Activated naive CD8-positive, alpha-beta T cell treated with anti-CD3 and anti-CD28 coated beads, Interleukin-2, amount 10 ng/mL, durations not matched to agents 7 days and 5 days (primary cell): ENCODE measurements at regions not wholly inside any gene's neighbourhood (a gene's known extent, or its start where the extent isn't known, plus 50 kb on each side); places are given as distances from the start of the nearest gene placed in this dataset.

Experiments
- ATAC-seq: fragments of 150-1000 bp; cut with Tn5 transposase; one replicate; pipeline ENCODE4 v1.10.0; 2021; ENCODE audit warnings: low read depth, moderate library complexity
- POLR2A ChIA-PET: fragments of 350-600 bp; sonication (Branson Sonifier 250); formaldehyde crosslinking; loops from one replicate; lab custom pipeline; 2021; ENCODE audit warnings: antibody characterized with exemption; lab: Charles Lee
- DNase-seq: peaks from one replicate; pipeline ENCODE4 v3.0.0; 2021
- H3K27ac Mint-ChIP-seq: one replicate; pipeline ENCODE4 v1.8.0; 2022; ENCODE audit warnings: mild to moderate bottlenecking, mixed read lengths
- H3K27me3 Mint-ChIP-seq: one replicate; pipeline ENCODE4 v1.8.0; 2022; ENCODE audit warnings: mild to moderate bottlenecking, moderate library complexity, mixed read lengths
- H3K36me3 Mint-ChIP-seq: one replicate; pipeline ENCODE4 v1.8.0; 2021; ENCODE audit warnings: mild to moderate bottlenecking, mixed read lengths
- H3K4me1 Mint-ChIP-seq: one replicate; pipeline ENCODE4 v1.8.0; 2021; ENCODE audit warnings: mixed read lengths
- H3K4me3 Mint-ChIP-seq: one replicate; pipeline ENCODE4 v1.8.0; 2022; ENCODE audit warnings: mild to moderate bottlenecking, moderate library complexity, mixed read lengths
- H3K9me3 Mint-ChIP-seq: one replicate; pipeline ENCODE4 v1.8.0; 2021; ENCODE audit warnings: mixed read lengths

- Mint-ChIP-seq H3K27me3 (no peaks in the 10 kb centered on the region), H3K36me3 (no peaks in the 10 kb centered on the region), H3K4me1 (no peaks in the 10 kb centered on the region), H3K9me3 (no peaks in the 10 kb centered on the region), H3K27ac (no peak overlapping the region), H3K4me3 (no peak overlapping the region)
- POLR2A ChIA-PET, result no interaction called here
- ATAC-seq (no peak), DNase-seq (no peak)
These were observed 298.6 kb upstream of the PPFIA2 start for GRCh38 chr12:82057770-82058169.

- Mint-ChIP-seq H3K4me3 (no peak overlapping the region), H3K27me3 (no peaks in the 10 kb centered on the region), H3K4me1 (no peaks in the 10 kb centered on the region), H3K27ac (no peak overlapping the region), H3K36me3 (no peaks in the 10 kb centered on the region), H3K9me3 (no peaks in the 10 kb centered on the region)
- ATAC-seq (no peak), DNase-seq (no peak)
- POLR2A ChIA-PET, result no interaction called here
These were observed 296.2 kb upstream of the PPFIA2 start for GRCh38 chr12:82055391-82055790.

GRCh38 chr12:82054566-82054965 lies 295.4 kb upstream of the PPFIA2 start:
- DNase-seq (no peak), ATAC-seq (no peak)
- peaks cover 3% of the 10 kb centered on the region for H3K9me3 Mint-ChIP-seq
- H3K27ac Mint-ChIP-seq, result no peak overlapping the region
- H3K27me3 Mint-ChIP-seq, result no peaks in the 10 kb centered on the region
- H3K36me3 Mint-ChIP-seq, result no peaks in the 10 kb centered on the region
- no peaks in the 10 kb centered on the region for H3K4me1 Mint-ChIP-seq
- POLR2A ChIA-PET, result no interaction called here
- H3K4me3 Mint-ChIP-seq, result no peak overlapping the region

GRCh38 chr12:82047446-82047845 lies 288.3 kb upstream of the PPFIA2 start:
- no peak overlapping the region for H3K27ac Mint-ChIP-seq
- POLR2A ChIA-PET, result no interaction called here
- H3K4me3 Mint-ChIP-seq, result no peak overlapping the region
- H3K36me3 Mint-ChIP-seq, result no peaks in the 10 kb centered on the region
- no peaks in the 10 kb centered on the region for H3K4me1 Mint-ChIP-seq
- no peak for DNase-seq
- no peak for ATAC-seq
- peaks cover 5% of the 10 kb centered on the region for H3K27me3 Mint-ChIP-seq
- peaks cover 3% of the 10 kb centered on the region for H3K9me3 Mint-ChIP-seq

- no peak for DNase-seq
- Mint-ChIP-seq H3K4me3 (no peak overlapping the region), H3K27me3 (peaks cover 8% of the 10 kb centered on the region), H3K36me3 (no peaks in the 10 kb centered on the region), H3K9me3 (no peaks in the 10 kb centered on the region), H3K27ac (no peak overlapping the region), H3K4me1 (no peaks in the 10 kb centered on the region)
- POLR2A ChIA-PET, result no interaction called here
- no peak for ATAC-seq
These were observed 282.0 kb upstream of the PPFIA2 start for GRCh38 chr12:82040987-82041743.

GRCh38 chr12:82034769-82035168 lies 275.6 kb upstream of the PPFIA2 start:
- no peaks in the 10 kb centered on the region for H3K9me3 Mint-ChIP-seq
- DNase-seq (no peak), ATAC-seq (no peak)
- no peak overlapping the region for H3K4me3 Mint-ChIP-seq
- H3K27ac Mint-ChIP-seq, result no peak overlapping the region
- no peaks in the 10 kb centered on the region for H3K36me3 Mint-ChIP-seq
- H3K27me3 Mint-ChIP-seq, result peaks cover 2% of the 10 kb centered on the region
- no peaks in the 10 kb centered on the region for H3K4me1 Mint-ChIP-seq
- POLR2A ChIA-PET, result no interaction called here

- ATAC-seq (no peak), DNase-seq (no peak)
- Mint-ChIP-seq H3K4me3 (no peak overlapping the region), H3K27me3 (peaks cover 2% of the 10 kb centered on the region), H3K9me3 (no peaks in the 10 kb centered on the region), H3K36me3 (no peaks in the 10 kb centered on the region), H3K27ac (no peak overlapping the region), H3K4me1 (no peaks in the 10 kb centered on the region)
- POLR2A ChIA-PET, result no interaction called here
These were observed 270.8 kb upstream of the PPFIA2 start for GRCh38 chr12:82029936-82030335.

GRCh38 chr12:82028772-82029171 lies 269.6 kb upstream of the PPFIA2 start:
- Mint-ChIP-seq H3K4me3 (no peak overlapping the region), H3K27me3 (peaks cover 2% of the 10 kb centered on the region), H3K27ac (no peak overlapping the region), H3K4me1 (no peaks in the 10 kb centered on the region), H3K36me3 (no peaks in the 10 kb centered on the region), H3K9me3 (no peaks in the 10 kb centered on the region)
- DNase-seq, result no peak
- POLR2A ChIA-PET, result no interaction called here
- no peak for ATAC-seq

- ATAC-seq (no peak), DNase-seq (no peak)
- H3K27me3 Mint-ChIP-seq, result no peaks in the 10 kb centered on the region
- no peaks in the 10 kb centered on the region for H3K4me1 Mint-ChIP-seq
- POLR2A ChIA-PET, result no interaction called here
- H3K27ac Mint-ChIP-seq, result no peak overlapping the region
- no peak overlapping the region for H3K4me3 Mint-ChIP-seq
- no peaks in the 10 kb centered on the region for H3K36me3 Mint-ChIP-seq
- H3K9me3 Mint-ChIP-seq, result no peaks in the 10 kb centered on the region
These were observed 268.5 kb upstream of the PPFIA2 start for GRCh38 chr12:82027612-82028011.

- POLR2A ChIA-PET, result no interaction called here
- no peaks in the 10 kb centered on the region for H3K9me3 Mint-ChIP-seq
- no peaks in the 10 kb centered on the region for H3K36me3 Mint-ChIP-seq
- H3K27ac Mint-ChIP-seq, result no peak overlapping the region
- H3K4me1 Mint-ChIP-seq, result no peaks in the 10 kb centered on the region
- no peak overlapping the region for H3K4me3 Mint-ChIP-seq
- ATAC-seq (no peak), DNase-seq (no peak)
- H3K27me3 Mint-ChIP-seq, result no peaks in the 10 kb centered on the region
These were observed 266.3 kb upstream of the PPFIA2 start for GRCh38 chr12:82025462-82025861.

GRCh38 chr12:82019533-82019932 lies 260.4 kb upstream of the PPFIA2 start:
- H3K27ac Mint-ChIP-seq, result no peak overlapping the region
- no peaks in the 10 kb centered on the region for H3K27me3 Mint-ChIP-seq
- H3K4me3 Mint-ChIP-seq, result no peak overlapping the region
- POLR2A ChIA-PET, result no interaction called here
- no peaks in the 10 kb centered on the region for H3K4me1 Mint-ChIP-seq
- H3K36me3 Mint-ChIP-seq, result no peaks in the 10 kb centered on the region
- peaks cover 4% of the 10 kb centered on the region for H3K9me3 Mint-ChIP-seq
- DNase-seq, result no peak
- no peak for ATAC-seq

- no peak overlapping the region for H3K4me3 Mint-ChIP-seq
- H3K36me3 Mint-ChIP-seq, result no peaks in the 10 kb centered on the region
- no peak overlapping the region for H3K27ac Mint-ChIP-seq
- H3K27me3 Mint-ChIP-seq, result no peaks in the 10 kb centered on the region
- no peak for DNase-seq
- no peak for ATAC-seq
- peaks cover 4% of the 10 kb centered on the region for H3K9me3 Mint-ChIP-seq
- POLR2A ChIA-PET, result no interaction called here
- no peaks in the 10 kb centered on the region for H3K4me1 Mint-ChIP-seq
These were observed 256.6 kb upstream of the PPFIA2 start for GRCh38 chr12:82015623-82016347.

- POLR2A ChIA-PET, result no interaction called here
- Mint-ChIP-seq H3K27ac (no peak overlapping the region), H3K4me3 (no peak overlapping the region), H3K9me3 (no peaks in the 10 kb centered on the region), H3K36me3 (no peaks in the 10 kb centered on the region), H3K27me3 (peaks cover 2% of the 10 kb centered on the region), H3K4me1 (no peaks in the 10 kb centered on the region)
- DNase-seq (no peak), ATAC-seq (no peak)
These were observed 253.0 kb upstream of the PPFIA2 start for GRCh38 chr12:82012176-82012575.

GRCh38 chr12:82009524-82009923 lies 250.4 kb upstream of the PPFIA2 start:
- H3K4me1 Mint-ChIP-seq, result no peaks in the 10 kb centered on the region
- DNase-seq (no peak), ATAC-seq (no peak)
- peaks cover 2% of the 10 kb centered on the region for H3K27me3 Mint-ChIP-seq
- POLR2A ChIA-PET, result no interaction called here
- no peak overlapping the region for H3K27ac Mint-ChIP-seq
- no peak overlapping the region for H3K4me3 Mint-ChIP-seq
- H3K36me3 Mint-ChIP-seq, result no peaks in the 10 kb centered on the region
- H3K9me3 Mint-ChIP-seq, result no peaks in the 10 kb centered on the region
